GM12878 (cell line): ENCODE measurements at regions not wholly inside any gene's neighbourhood (a gene's known extent, or its start where the extent isn't known, plus 50 kb on each side); places are given as distances from the start of the nearest gene placed in this dataset.

Source experiments
- ATAC-seq: fragments of 200-7000 bp; cut with Tn5 transposase; 3 replicates; pipeline ENCODE4 v1.9.1; 2020; ENCODE audit warnings: mild to moderate bottlenecking, moderate library complexity
- BruUV-seq: library from RNA; stranded (reverse); fragments of 400-500 nt; replicated peaks from 2 replicates; lab custom pipeline; 2021; lab: Mats Ljungman, UMichigan
- CTCF ChIA-PET: fragments of 300-600 bp; sonication (Branson Sonifier 250); formaldehyde crosslinking; extraction: SDS; loops from one replicate; lab custom pipeline; 2021; ENCODE audit warnings: inconsistent platforms; lab: Yijun Ruan, JAX
- POLR2A ChIA-PET: fragments of 350-600 bp; formaldehyde crosslinking; extraction: SDS; loops from one replicate; lab custom pipeline; 2021; ENCODE audit warnings: inconsistent platforms; lab: Charles Lee
- RAD21 ChIA-PET: fragments of 300-600 bp; sonication (Branson Sonifier 250); formaldehyde crosslinking; loops from one replicate; lab custom pipeline; 2023; ENCODE audit warnings: antibody characterized with exemption; ENCODE audit not compliant: unreplicated experiment; lab: Charles Lee
- SMC1A ChIA-PET: fragments of 300-600 bp; sonication (Branson Sonifier 250); formaldehyde crosslinking; loops from one replicate; lab custom pipeline; 2023; ENCODE audit not compliant: unreplicated experiment, uncharacterized antibody; lab: Charles Lee
- DNase-seq: peaks from one replicate; pipeline ENCODE4 v3.0.0-alpha.2; 2011; ENCODE audit warnings: low read depth, low spot score
- FAIRE-seq: peaks from 3 replicates; lab custom pipeline; 2011; peaks lifted over from hg19 to GRCh38; lab: Jason Lieb, UNC
- H2AFZ ChIP-seq: 2 replicates; pipeline ENCODE4 v1.6.0; 2011; ENCODE audit warnings: low read depth, low read length, control low read depth; ENCODE audit not compliant: control insufficient read depth
- H3K27ac ChIP-seq: 2 replicates; pipeline ENCODE4 v1.5.1; 2011; ENCODE audit warnings: control low read depth; ENCODE audit not compliant: control insufficient read depth, insufficient read depth
- H3K27me3 ChIP-seq, 2 experiments: replicated peaks in 1 of 2; 2 replicates each; pipeline versions ENCODE4 v1.6.0 to v1.6.1; 2011; ENCODE audit warnings: low read length in 1 of 2; ENCODE audit not compliant: control insufficient read depth in 2 of 2, insufficient read depth in 2 of 2
- H3K36me3 ChIP-seq, 2 experiments: 2 replicates each; pipeline ENCODE4 v1.5.1; 2011; ENCODE audit warnings: low read length in 1 of 2; ENCODE audit not compliant: control insufficient read depth in 2 of 2, insufficient read depth in 2 of 2
- H3K4me1 ChIP-seq: 2 replicates; pipeline ENCODE4 v1.6.1; 2011; ENCODE audit warnings: mild to moderate bottlenecking, low read length, moderate library complexity, mixed read lengths; ENCODE audit not compliant: control insufficient read depth, insufficient read depth
- H3K4me2 ChIP-seq: 2 replicates; pipeline ENCODE4 v1.6.0; 2011; ENCODE audit warnings: control low read depth; ENCODE audit not compliant: control insufficient read depth, insufficient read depth
- H3K4me3 ChIP-seq: fragments of 200-600 bp; sonication (generic); 2 replicates; pipeline ENCODE4 v1.5.1; 2016
- H3K79me2 ChIP-seq: 2 replicates; pipeline ENCODE4 v1.6.0; 2011; ENCODE audit warnings: low read length; ENCODE audit not compliant: control insufficient read depth, insufficient read depth
- H3K9ac ChIP-seq: 2 replicates; pipeline ENCODE4 v1.8.0; 2011; ENCODE audit warnings: low read length, control low read depth, mixed read lengths; ENCODE audit not compliant: control insufficient read depth, insufficient read depth
- H3K9me3 ChIP-seq: replicated peaks from 3 replicates; pipeline ENCODE4 v1.5.1; 2011; ENCODE audit warnings: mild to moderate bottlenecking, low read length; ENCODE audit not compliant: control insufficient read depth, insufficient read depth
- H4K20me1 ChIP-seq: 2 replicates; pipeline ENCODE4 v1.6.0; 2011; ENCODE audit not compliant: control insufficient read depth, insufficient read depth
- BACH1 ChIP-seq: fragments of 450-650 bp; IDR thresholded peaks from 2 replicates; pipeline ENCODE4 v1.6.1; 2017; ENCODE audit warnings: mild to moderate bottlenecking, borderline replicate concordance
- DPF2 ChIP-seq: fragments of 450-650 bp; IDR thresholded peaks from 2 replicates; pipeline ENCODE4 v1.6.1; 2017; ENCODE audit warnings: mild to moderate bottlenecking
- EED ChIP-seq: sonication (generic); IDR thresholded peaks from 2 replicates; pipeline ENCODE4 v1.6.1; 2016; ENCODE audit warnings: antibody characterized with exemption, low read depth
- IRF4 ChIP-seq: IDR thresholded peaks from 2 replicates; pipeline ENCODE4 v1.6.1; 2011; ENCODE audit warnings: low read depth, low read length
- MYC ChIP-seq: IDR thresholded peaks from 2 replicates; pipeline ENCODE4 v1.6.1; 2011; ENCODE audit warnings: mild to moderate bottlenecking, low read length, moderate library complexity, inconsistent platforms; ENCODE audit not compliant: insufficient read depth, insufficient replicate concordance, insufficient read length, severe bottlenecking
- RBBP5 ChIP-seq: fragments of 200-600 bp; sonication (generic); conservative IDR thresholded peaks from 2 replicates; pipeline ENCODE4 v1.6.1; 2016
- ZZZ3 ChIP-seq: IDR thresholded peaks from 2 replicates; pipeline ENCODE4 v1.6.1; 2011; ENCODE audit warnings: low read depth; ENCODE audit not compliant: control insufficient read depth, insufficient read length
- WGBS: methylation state at CpG from one replicate; pipeline ENCODE4 v1.1.6; 2016; ENCODE audit warnings: low lambda C conversion rate; ENCODE audit not compliant: insufficient replicate concordance, insufficient coverage; ENCODE audit errors: missing lambda C conversion rate; 5-methylcytosine and 5-hydroxymethylcytosine counted together
- in situ Hi-C: fragments of 300-500 bp; cut with MboI; formaldehyde crosslinking; loops from 9 replicates; pipeline ENCODE4 v1.14.3; 2018; ENCODE audit warnings: mixed read lengths
- intact Hi-C: fragments of 100-400 bp; cut with micrococcal nuclease; formaldehyde crosslinking; loops from one replicate; pipeline ENCODE4 v1.14.2; 2022; ENCODE audit not compliant: unreplicated experiment
- TF ChIP-seq, protein P1 (sequence below): fragments of 450-650 bp; IDR thresholded peaks from 2 replicates; pipeline ENCODE4 v1.6.1; 2017; ENCODE audit warnings: antibody characterized with exemption, mild to moderate bottlenecking, moderate library complexity
- TF ChIP-seq, protein P2 (sequence below): fragments of 450-650 bp; IDR thresholded peaks from 2 replicates; pipeline ENCODE4 v1.6.1; 2016; ENCODE audit warnings: mild to moderate bottlenecking, moderate library complexity, borderline replicate concordance

DNA sequence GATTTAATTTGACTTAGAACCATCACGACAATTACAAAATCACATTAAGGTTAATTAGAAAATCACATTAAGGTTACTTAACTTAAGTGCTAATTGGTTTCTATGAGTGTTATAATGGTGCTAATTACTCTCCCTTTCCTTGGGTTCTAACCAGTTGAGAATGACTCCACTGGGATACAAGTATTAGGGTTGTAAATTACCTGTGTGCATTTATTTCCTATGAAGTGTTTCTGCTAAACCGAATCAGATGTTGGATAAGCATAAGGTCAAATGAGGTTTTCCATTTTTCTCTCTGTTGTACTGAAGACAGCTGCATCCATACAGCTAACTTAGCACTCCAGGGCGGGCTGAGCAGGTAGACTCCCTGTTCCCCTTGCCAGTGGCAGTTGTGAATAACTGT, 610.3 kb upstream of the TMPRSS15 start:
- TF ChIP-seq IRF4 (no peak), MYC (no peak), BACH1 (no peak)
- WGBS: 17% methylated on average over 3 of the region's 3 CpGs
- H3K27ac ChIP-seq: no peak overlapping the region
- POLR2A ChIA-PET: no interaction called here
- CTCF ChIA-PET: no interaction called here
- ATAC-seq (no peak), FAIRE-seq (no peak), DNase-seq (no peak)
- intact Hi-C loops (no loop called here), in situ Hi-C loops (no loop called here)
- H4K20me1 ChIP-seq: no peaks in the 10 kb centered on the region
- no peak overlapping the region for H3K9ac ChIP-seq
- no peaks in the 10 kb centered on the region for H3K36me3 ChIP-seq
- BruUV-seq: no TSS peak
- no peaks in the 10 kb centered on the region for H3K27me3 ChIP-seq
- RAD21 ChIA-PET: no interaction called here
- H3K4me3 ChIP-seq: no peak overlapping the region
- H3K79me2 ChIP-seq: no peaks in the 10 kb centered on the region
- H3K9me3 ChIP-seq: no peaks in the 10 kb centered on the region
- SMC1A ChIA-PET: no interaction called here
- H3K4me1 ChIP-seq: no peaks in the 10 kb centered on the region
- H3K4me2 ChIP-seq: no peak overlapping the region
- H2AFZ ChIP-seq: no peak overlapping the region

DNA sequence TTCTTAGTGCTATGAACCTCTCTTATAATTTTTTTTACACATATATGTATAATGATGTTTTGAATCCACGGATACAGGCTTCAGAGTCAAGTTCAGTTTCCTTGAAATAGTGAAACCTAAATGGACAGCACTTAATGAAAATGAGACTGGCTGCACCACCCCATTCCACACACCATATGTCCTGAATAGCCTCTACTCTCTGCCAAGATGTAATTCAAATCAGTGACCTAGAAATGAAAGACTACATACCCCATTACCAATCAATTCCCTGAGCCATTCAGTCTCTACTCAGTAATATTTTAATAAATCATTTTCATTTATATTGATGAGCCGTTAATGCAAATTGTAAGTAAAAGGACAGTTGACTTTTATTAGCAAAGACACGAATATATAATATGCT, 614.9 kb upstream of the TMPRSS15 start:
- Histone ChIP-seq H3K27ac (no peak overlapping the region), H3K4me2 (no peak overlapping the region), H3K9me3 (no peaks in the 10 kb centered on the region), H3K4me1 (no peaks in the 10 kb centered on the region), H3K4me3 (no peak overlapping the region), H3K27me3 (no peaks in the 10 kb centered on the region), H2AFZ (no peak overlapping the region), H3K79me2 (no peaks in the 10 kb centered on the region), H3K36me3 (no peaks in the 10 kb centered on the region), H3K9ac (no peak overlapping the region), H4K20me1 (no peaks in the 10 kb centered on the region)
- BruUV-seq: no TSS peak
- ChIA-PET RAD21 (no interaction called here), CTCF (no interaction called here), POLR2A (no interaction called here), SMC1A (no interaction called here)
- intact Hi-C loops (no loop called here), in situ Hi-C loops (no loop called here)
- DNase-seq (no peak), ATAC-seq (no peak), FAIRE-seq (no peak)
- TF ChIP-seq ZZZ3 (no peak), EED (no peak), DPF2 (no peak), RBBP5 (no peak)
- TF ChIP-seq, protein P1, sequence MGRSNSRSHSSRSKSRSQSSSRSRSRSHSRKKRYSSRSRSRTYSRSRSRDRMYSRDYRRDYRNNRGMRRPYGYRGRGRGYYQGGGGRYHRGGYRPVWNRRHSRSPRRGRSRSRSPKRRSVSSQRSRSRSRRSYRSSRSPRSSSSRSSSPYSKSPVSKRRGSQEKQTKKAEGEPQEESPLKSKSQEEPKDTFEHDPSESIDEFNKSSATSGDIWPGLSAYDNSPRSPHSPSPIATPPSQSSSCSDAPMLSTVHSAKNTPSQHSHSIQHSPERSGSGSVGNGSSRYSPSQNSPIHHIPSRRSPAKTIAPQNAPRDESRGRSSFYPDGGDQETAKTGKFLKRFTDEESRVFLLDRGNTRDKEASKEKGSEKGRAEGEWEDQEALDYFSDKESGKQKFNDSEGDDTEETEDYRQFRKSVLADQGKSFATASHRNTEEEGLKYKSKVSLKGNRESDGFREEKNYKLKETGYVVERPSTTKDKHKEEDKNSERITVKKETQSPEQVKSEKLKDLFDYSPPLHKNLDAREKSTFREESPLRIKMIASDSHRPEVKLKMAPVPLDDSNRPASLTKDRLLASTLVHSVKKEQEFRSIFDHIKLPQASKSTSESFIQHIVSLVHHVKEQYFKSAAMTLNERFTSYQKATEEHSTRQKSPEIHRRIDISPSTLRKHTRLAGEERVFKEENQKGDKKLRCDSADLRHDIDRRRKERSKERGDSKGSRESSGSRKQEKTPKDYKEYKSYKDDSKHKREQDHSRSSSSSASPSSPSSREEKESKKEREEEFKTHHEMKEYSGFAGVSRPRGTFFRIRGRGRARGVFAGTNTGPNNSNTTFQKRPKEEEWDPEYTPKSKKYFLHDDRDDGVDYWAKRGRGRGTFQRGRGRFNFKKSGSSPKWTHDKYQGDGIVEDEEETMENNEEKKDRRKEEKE: no peak
- TF ChIP-seq, protein P2, sequence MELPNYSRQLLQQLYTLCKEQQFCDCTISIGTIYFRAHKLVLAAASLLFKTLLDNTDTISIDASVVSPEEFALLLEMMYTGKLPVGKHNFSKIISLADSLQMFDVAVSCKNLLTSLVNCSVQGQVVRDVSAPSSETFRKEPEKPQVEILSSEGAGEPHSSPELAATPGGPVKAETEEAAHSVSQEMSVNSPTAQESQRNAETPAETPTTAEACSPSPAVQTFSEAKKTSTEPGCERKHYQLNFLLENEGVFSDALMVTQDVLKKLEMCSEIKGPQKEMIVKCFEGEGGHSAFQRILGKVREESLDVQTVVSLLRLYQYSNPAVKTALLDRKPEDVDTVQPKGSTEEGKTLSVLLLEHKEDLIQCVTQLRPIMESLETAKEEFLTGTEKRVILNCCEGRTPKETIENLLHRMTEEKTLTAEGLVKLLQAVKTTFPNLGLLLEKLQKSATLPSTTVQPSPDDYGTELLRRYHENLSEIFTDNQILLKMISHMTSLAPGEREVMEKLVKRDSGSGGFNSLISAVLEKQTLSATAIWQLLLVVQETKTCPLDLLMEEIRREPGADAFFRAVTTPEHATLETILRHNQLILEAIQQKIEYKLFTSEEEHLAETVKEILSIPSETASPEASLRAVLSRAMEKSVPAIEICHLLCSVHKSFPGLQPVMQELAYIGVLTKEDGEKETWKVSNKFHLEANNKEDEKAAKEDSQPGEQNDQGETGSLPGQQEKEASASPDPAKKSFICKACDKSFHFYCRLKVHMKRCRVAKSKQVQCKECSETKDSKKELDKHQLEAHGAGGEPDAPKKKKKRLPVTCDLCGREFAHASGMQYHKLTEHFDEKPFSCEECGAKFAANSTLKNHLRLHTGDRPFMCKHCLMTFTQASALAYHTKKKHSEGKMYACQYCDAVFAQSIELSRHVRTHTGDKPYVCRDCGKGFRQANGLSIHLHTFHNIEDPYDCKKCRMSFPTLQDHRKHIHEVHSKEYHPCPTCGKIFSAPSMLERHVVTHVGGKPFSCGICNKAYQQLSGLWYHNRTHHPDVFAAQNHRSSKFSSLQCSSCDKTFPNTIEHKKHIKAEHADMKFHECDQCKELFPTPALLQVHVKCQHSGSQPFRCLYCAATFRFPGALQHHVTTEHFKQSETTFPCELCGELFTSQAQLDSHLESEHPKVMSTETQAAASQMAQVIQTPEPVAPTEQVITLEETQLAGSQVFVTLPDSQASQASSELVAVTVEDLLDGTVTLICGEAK: no peak
- WGBS: 5% methylated on average over 3 of the region's 3 CpGs
